HG02588 (cell line): ENCODE measurements at regions not wholly inside any gene's neighbourhood (a gene's known extent, or its start where the extent isn't known, plus 50 kb on each side); places are given as distances from the start of the nearest gene placed in this dataset.

Experiments
- ATAC-seq: cut with Tn5 transposase; IDR thresholded peaks from one replicate; pipeline ENCODE4 v1.9.1; 2021; ENCODE audit warnings: mild to moderate bottlenecking, moderate library complexity; ENCODE audit not compliant: unreplicated experiment

DNA sequence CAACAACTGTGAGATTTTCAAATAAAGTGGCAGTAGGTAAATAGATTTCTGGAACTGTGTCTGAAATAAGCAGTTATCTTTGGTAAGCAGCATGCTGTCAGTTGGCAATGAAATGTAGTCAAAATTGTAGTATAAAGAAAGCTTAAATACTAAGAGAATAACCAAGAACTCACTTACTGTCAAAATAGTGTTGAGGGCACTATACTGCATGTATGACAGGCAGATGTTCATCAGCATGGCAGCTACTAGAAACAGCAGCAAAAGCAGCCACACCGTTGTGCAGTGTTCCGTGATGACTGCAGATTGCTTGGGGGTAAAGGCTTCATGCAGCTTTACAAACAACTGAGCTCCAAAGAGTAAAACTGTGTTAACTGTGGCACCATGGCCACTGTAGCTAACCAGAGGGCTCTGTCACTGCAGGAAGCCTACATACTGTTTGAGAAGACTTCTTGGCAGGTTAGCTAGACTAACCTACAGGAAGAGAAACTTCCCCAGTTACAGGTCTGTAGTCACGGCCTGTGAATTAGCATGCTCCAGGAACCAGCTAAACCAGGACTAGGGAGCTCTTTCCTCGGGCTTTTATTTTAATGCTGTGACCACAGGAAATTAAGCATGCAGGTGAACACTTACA, 459.7 kb downstream of the TBL1XR1 start:
- ATAC-seq: no peak

DNA sequence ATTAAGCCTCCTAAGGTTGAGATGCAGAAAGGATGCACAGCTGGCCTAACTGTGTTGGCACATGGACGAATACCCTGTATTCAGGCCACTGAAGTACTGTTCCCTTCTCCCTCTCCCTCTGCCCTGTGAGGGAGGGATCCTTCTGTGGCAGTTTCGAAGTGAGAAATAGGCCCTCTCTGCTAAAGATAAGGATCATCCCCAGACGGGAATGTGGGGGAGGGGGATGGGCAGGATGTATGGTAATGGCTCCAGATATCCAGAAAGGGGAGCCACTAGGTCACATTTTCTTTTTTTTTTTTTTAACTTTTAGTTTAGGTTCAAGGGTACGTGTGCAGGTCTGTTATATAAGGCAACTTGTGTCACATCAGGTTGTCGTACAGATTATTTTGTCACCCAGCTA, 463.1 kb downstream of the TBL1XR1 start:
- ATAC-seq: no peak

DNA sequence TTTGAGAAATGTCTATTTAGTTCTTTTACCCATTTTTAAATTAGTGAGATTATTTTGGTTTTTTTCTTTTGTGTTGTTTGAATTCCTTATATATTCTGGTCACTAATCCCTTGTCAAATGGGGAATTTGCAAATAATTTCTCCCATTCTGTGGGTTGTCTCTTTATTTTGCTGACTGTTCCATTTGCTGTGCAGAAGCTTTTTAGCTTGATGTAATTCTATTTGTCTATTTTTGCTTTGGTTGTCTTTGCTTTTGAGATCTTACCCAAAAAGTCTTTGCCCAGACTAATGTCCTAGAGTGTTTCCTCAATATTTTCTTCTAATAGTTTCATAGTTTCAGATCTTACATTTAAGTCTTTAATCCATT, 472.9 kb downstream of the TBL1XR1 start:
- no peak for ATAC-seq

DNA sequence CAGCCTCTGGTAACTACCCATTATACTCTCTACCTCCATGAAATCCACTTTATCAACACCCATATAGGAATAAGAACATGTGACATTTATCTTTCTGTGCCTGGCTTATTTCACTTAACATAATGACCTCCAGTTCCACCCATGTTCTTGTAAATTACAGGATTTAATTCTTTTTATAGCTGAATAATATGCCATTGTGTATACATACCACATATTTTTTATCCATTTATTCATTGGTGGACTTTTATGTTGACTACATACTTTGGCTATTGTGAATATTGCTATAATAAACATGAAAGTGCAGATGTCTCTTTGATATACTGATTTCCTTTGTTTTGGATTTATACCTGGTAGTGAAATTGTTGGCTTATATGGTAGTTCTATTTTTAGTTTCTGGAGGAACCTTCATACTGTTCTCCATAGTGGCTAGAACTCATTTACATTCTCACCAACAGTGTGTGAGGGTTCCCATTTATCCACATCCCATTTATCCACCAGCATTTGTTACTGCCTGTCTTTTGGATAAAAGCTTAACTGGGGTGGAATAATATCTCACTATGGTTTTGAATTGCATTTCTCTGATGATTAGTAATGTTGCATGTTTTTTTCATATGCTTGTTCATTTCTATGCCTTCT, 473.4 kb downstream of the TBL1XR1 start:
- ATAC-seq: no peak

DNA sequence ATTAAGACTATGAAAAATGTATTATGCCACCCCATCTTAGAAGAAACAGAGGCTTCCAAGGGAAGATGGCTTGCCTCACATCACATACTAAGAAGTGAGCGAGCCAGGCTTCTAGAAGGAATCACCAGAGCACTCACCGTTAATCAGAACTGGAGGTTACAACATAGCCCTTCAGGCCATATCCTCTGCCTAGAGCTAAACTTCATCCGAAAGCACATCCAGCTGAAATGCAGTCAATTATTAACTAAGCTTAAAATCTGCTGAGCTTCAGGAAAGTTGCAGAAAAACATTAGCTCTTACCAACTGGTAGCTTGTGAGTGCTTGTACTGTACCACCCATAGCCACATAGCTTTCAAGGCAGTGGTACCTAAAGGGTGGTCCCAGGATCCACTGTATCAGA, 483.2 kb downstream of the TBL1XR1 start:
- no peak for ATAC-seq

DNA sequence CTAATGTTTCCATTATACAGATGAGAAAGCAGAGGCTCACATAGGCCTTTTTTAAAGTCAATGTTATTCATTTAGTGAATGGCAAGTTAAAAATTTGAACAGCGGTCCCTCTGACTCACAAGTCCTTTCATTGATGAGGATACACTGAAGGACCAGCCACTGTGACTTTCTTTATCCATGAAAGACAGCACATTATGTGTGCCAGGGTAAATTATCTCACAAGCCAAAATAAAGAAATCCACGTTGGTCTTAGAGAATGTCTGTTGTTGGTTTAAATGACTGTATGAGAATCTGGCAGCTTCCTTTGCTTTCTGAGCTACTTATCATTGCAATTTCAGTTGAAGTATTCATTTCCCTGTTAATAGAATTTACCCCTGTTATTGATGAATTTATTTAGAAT, 485.1 kb downstream of the TBL1XR1 start:
- ATAC-seq: no peak

DNA sequence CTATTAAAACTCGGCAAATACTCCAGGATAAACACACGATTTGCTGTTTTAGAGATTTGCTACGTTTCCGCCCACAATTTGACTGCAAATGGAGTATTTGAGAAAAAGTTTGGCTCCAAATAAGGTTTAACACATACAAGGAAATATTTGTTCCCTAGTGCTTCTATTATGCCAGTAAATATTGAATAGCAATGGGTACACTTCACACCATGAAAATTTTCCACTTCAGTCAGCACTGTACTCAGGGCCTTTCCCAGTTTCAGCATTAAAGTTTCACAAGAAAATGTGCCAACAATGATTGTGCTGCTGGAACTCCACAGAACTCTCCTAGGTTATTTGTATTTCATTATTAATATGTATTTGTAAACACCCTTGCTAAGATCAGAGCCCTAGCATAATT, 498.0 kb downstream of the TBL1XR1 start:
- ATAC-seq: no peak

DNA sequence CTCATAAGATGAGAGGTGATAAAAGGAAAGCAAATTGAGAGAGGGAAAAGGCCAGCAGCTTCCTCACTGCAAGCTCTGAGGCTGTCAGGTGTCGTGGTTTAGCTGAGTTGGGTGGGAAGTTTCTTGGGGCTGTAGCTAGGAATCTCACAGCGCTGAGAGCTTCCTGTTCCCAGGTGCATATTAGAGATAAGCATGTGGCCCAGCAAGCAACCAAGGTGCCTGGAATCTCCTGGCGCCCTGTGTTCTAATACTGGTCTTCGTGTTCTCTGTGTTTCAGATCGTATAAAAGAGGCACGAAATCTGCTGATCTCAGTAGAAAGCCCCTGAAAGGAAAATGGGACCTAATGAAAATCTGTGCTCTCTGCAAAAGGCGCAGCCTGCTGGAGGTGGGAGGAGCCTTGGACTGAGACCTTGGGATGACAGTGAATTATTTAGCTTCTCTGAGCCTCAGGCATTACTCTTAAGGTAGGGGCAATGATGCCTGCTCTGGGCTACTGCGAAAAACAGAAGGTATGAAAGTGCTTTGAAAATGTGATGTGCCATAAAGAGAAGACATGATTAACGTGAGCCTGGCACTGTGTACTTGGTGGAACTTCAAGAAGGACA, 499.9 kb downstream of the TBL1XR1 start:
- no peak for ATAC-seq

DNA sequence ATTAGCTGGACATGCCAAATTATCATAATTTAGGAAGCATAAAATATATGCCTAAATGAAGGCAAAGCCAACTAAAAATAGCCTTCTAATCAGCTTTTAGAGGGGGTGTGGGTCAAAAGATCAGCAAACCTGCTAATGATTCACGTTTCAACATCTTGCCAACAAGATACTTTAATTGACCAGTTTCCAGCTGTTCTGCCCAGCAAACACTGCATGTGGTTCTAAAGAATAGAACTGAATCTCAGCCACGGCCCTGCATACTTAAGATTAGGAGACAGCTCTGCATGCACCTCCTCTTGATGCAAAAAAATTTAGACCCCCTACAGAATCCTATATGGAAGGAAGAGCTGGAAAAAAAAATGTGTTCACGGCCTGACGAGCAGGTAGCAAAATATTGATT, 500.5 kb downstream of the TBL1XR1 start:
- no peak for ATAC-seq

DNA sequence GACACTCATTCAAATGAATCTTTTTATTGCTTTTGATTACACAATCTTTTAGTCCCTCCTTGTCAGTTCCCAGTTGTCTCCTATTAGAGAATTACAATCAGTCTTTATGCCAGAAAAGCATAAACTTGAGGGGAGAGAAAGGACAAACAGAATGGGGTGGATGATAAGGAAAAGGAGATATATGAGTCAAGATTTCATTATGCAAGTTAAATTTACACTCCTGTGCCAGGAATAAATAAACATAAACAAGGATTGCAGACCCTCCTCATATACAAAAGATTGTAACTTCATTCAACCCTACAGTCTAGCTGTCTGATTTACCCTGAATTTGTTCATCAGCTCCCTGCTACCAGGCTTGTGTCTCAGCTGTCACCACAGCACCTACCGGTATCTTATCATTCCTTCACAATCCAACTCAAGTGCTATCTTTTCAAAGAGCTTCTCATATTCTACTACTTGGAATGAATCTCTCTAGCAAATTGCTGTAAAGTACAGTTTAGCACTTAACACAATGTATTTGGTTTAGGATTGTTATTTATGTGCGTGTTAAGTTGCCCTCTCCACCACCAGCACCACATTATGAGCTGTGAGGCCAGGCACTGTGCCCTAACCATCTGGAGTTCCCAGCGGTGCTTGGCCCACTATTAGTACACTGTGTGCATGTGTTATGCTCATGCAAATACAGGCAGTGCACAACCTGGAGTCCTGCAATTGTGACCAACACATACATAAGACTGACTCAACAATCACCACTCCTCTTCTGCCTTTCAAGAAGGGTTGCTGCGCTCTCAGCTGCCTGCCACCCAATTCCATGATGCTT, 504.1 kb downstream of the TBL1XR1 start:
- no peak for ATAC-seq

DNA sequence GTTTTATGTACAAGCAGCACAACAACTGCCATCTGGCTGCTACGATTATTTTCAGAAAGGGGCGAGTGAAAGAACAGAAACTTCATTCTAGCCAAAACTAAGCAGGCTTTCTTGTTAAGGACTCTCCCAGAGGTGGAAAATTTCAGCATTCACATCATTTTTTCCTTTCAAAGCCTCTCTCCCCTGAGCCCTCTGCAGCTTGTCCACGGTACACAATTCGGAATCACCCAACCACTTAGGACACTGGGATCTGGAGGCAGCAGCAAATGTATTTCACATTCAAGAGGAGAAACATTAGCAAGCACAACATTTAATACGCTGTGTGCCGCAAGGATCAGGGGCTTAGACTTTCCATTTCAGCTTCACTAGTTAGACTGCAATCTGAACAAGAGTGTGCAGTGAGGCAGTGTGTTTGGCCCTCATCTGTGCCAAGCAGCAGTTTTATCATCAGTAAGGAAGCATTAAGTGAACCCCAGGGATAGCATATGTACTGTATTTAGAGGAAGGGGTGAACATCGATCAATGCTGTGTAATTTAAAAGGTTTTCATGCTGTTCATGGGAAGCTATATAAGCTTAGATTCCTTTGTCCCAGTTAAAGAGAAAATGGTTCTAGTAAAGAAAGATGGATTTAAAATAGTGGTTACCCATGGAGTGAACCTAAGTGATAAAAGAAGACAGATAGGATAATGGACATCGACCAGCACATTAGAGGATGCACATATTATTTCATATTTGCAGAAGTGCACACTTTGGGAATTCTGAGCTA, 504.9 kb downstream of the TBL1XR1 start:
- no peak for ATAC-seq

DNA sequence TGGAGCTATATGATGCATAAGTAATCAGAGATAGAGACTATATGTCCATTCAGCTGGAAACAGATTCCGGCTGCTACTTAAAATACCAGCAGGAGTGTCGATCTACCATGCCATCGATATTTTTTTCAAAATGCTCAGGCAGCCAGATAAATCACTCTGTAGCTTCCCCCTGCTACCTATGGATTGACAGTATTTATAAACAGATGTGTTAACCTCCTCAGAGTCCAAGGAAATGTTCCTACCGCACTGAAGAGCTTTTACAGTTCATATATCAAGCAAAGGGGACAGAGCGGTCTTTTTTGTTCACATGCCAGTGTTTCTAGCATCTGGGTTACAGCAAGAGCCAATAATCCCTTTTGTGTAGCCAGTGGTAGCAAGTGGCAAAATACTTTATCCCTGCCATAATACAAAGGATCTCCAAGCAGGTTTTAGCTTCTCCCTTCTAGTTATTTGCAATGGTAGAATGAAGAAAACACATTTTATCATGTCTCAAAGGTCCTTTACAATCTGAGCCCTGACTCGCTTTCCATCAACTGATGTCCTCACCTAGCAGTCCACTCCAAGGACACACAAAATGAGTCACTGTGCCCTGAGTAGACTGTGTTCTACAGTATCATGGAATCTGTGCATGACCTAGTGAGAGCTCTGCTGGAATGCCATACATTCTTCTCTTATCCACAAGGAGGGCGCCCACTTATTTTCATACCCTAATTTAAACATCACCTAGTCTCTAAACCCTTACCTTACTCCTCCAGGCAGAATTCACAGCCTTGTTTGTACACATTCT, 507.0 kb downstream of the TBL1XR1 start:
- no peak for ATAC-seq

DNA sequence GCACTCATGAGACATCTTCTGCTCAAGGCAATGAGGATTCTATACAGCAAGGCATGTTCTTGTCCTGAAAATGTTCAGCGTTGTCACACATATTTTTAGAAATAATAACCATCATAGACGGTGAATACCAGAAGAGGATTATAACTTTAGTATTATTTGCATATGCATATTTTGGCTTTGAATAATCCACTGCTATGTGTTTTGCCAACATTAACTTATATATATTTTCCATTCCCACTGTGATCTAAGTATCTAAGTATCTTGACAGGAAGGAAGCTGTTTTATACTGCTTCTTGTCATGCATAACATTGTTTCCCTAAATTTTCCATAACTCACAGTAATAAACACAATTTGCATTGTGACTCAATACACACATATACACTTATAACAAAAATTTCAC, 509.5 kb downstream of the TBL1XR1 start:
- ATAC-seq: no peak

DNA sequence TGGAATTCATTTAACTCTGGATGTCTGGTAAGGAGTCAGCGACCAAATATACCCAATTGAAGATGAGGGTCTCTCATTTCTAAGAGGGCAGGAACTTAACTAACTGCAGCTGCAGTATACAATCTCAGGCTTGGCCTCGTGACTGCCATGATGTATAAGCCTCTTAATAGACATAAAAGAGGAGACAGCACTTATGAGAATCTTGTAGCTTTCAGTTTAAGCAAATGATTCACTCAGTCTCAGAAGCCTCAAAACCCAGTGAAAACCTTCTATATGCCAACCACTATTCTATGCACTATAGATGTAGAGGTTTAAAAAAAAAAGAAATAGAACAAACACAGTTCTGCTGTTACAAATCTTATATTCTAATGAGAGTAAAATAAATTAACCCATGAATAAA, 513.9 kb downstream of the TBL1XR1 start:
- ATAC-seq: no peak

DNA sequence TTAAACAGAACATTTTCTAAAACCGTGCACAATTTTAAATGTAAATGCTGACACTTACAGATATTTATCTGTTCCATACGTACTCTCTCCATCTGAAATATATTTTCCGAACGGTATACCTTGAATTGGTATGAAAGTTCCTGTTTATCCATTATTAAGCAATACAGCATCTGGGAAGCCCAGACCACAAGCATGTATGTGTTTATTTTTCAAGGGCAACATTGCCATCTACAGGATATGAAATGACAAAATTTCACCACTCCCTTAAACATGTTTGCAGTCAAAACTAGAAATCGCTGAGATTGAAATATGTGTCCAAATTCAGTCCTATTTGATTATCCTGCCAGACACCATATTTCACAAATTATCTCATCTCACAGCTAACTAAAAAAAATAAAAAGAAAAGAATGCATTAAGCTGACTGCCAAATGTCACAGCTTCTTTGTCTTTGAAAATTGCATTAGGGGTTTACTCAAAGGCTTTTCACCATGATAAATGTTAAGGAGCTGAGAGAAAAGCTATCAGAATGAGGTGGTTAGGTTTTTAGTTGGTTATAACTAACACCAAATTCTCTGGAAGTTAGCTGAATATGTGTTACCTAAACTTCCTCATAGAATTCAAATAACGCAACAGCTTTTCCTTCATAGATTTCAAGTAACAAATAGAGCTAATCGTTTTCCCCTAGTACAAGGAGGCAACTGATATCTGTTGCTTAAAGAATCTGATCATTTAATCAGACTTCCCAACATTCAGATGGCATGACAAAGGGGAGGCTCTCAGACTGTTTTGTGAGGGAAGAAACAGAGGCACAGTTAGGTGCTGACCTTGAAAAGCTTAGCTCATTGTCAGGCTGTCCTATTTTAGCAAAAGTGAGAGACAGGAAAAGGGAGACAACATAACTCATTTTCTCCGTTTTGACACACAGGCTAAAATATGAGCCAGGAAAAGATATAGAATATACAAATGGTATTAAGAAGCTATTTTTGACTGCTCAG, 533.1 kb downstream of the TBL1XR1 start:
- ATAC-seq: no peak

DNA sequence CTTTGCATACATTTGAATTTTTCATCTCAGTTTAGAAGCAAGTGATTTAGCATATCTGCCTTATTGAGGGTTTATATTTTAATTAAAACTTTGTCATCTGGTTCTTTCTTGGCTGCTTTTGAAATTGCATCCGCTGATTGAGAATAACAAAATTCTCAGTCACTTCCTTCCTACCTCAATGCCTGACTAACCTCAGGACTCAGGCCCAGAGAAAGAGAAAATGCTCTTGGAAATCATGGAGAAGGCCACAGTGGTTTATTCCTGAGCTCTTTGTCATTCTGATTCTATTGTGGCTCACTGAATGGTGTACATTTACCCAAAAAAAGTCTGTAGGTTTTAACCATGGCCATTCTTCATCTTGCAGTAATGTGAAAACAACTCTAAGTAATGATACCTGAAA, 533.9 kb downstream of the TBL1XR1 start:
- no peak for ATAC-seq

DNA sequence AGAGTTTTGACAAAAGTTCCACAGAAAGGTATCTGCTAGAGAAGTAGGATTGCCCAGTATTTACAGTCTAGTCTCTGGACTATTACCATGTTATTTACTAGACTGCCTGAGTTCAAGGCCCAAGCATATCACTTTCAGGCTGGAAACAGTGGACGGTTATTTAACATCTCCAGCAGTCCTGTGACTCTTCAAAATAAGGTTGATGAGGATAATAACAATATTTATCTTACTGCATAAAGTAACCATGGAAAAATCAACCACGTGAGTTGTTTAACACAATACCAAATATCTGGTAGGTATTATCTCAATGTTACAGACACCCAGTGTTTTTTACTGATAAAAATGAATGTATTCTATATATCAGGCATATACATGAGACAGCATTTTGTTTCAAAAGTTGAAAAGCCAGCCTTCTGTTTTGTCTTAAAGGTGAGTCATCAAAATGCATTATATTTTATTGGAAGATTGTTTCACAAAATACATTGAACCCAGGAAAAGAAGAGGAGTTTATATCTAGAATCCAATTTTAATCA, 535.8 kb downstream of the TBL1XR1 start:
- ATAC-seq: no peak

DNA sequence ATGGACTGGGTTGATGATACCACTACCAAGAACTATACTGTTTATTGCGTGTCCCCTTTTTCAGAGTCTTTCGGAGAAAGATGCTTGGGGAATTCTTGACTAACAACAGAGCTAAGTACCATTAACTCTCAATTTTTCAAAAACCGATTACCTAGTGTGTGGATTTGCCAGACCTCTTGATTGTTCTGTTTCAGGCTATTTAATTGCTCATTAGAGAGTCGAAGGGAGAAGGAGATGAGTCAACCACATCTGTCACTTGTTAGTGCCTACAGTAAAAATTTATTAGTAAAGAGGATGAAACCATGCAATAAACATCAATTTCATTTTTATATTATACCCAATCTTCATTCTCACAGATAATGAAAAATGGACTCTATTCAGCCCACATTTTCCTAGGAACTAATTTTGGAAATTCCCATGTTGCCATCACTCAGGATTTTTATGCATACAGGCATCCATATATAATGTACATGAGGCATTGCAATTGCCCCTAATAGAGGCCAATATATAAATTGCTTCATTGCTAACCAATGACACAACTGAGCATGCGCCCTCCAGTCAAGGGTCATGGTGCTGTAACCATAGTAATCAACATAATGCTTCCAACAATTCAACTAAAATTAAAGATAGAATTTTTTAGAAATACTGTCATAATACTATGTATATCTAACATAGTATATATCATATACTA, 541.7 kb downstream of the TBL1XR1 start:
- no peak for ATAC-seq
